COR-L47 (cell line): ENCODE measurements at regions not wholly inside any gene's neighbourhood (a gene's known extent, or its start where the extent isn't known, plus 50 kb on each side); places are given as distances from the start of the nearest gene placed in this dataset.
A peak's percentile ranks its signal among the peaks of the same experiment; 100 is the strongest.

Source experiments
- DNase-seq: peaks from one replicate; lab custom pipeline; 2025; lab: John Stamatoyannopoulos, UW

DNA sequence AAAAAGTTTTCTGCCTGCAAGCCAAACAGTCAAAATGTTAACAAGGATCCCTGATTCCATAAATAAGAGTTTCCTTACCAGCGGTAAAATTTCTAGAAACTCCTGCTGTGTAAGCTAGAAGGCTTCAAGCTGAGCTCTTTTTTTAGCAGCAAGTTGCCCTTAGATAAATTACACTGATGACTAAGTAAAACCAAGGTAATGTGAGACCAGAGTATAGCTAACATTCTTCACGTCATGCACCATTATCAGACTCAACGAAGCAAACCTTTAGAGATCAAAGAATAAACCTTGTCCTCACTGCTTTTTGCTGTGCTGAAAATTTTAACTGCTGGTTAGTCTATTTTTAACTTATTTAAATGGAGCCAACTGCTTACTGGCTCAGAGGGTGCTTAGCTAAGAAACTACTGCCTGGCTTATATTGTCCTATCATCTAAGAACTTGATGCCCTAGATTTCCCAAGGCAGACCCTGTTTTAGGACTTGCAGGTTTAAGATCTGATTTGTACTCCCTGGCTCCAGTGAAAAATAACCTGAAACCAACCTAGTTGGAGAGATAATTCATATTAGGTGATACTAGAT lies 900.7 kb downstream of the JRKL start:
- DNase-seq: peak; percentile 21

DNA sequence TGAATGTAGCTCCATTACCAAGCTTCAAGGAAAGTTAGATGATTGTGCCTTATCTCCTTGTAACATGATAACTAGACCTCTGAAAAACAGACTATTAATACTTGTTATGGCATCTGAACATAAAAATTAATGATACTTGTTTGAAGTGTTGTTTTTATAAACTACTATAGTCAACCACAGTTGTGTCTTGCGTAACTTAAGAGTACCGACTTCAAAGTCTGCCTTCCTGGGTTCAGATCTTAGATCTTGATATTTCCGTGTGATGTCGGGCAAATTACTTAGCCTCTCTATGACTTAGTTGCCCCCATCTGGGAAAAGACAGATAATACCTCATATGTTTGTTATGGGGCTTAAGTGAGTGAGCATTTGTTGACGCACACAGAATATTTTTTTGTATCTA lies 906.5 kb downstream of the JRKL start:
- no peak for DNase-seq

DNA sequence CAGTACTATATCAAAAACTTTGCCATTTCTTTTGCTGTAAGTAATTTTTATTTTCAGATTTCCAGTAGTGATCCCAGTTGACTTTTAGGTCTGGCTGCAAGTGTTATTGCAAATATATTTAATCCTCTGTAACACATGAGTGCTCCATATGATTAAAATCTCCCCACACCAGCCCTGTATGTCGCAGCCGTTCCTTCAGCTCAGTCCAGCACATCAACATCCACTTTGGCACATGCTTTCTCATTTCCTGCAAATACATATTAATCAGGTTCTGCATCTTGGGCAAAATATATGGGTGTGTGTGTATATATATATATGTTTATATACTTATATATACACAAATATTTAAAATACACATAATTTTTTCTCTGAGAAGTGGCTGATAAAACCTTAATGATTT lies 919.5 kb downstream of the JRKL start:
- no peak for DNase-seq

DNA sequence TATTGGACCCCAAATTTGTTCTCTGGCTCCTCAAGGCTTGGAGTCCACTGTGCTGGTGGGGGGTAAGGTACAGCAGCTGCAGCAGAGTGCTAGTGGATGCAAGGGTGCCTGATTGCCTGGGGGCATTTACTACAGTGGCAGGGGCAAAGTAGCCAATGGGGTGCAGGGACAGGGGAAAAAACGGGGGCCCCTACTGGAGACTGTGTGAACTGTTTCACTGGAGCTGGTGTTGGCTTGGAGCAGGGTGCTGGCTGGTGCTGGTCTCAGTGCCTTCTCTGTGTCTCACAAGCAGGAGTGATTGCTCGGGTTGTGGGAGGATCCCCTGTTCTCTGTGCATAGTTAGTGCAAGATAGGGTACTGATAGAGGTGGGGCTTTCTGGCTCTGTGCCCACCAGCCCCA lies 935.9 kb downstream of the JRKL start:
- no peak for DNase-seq

DNA sequence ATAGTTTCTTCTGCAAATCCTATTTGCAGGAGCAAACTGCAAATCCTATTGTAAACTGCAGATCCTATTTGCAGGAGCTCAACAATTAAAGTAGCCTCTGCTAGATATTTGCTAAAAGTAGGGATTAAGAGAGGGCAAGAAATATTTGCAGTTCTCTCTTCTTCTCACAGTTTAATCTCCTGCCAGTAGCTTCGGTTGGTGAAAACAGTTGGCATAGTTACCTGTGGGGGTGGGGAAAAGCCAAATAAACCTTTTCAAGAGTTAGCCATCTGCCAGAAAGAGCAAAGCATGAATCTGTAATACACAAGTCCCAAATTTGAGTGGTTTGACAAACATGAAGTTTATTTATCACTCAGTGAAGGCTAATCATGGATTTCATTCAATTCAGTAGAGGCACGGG lies 942.5 kb downstream of the JRKL start:
- DNase-seq: no peak

DNA sequence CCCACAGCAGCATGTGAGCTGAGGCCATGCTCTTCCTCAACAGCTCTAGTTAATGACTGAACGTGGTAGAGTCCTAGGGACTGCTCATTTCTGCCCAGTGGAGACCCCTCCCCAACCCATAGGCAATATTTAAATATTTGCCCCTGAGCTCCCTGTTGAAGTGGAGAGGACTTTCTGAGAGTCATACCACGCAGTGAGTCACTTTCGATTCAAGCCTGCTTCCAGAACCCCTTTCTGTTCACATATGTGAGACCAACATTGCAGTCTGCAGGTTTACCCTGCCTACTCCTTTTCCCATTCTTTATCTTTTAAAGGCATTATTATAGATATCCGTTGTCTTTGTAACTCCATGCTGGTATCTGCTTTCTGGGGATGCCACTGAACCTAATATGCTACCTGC lies 946.3 kb downstream of the JRKL start:
- no peak for DNase-seq

DNA sequence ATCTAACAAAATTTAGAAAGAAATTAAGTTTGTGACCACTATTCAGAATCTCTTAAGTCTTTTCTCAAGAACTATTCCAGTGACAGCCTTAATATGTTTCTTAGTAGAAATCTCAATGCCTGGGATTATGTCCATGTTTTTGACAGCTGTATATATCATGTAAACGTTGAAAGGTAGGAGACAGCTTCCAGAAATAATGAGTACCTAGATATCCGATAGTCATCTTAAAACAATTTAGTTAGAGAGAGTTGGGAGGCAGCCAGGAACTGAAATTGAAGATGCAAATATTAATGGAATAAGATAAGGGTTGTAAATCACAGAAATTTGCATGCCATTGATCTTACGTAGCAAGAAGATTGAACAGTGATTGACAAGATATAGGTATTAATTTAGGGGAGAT lies 955.2 kb downstream of the JRKL start:
- no peak for DNase-seq

DNA sequence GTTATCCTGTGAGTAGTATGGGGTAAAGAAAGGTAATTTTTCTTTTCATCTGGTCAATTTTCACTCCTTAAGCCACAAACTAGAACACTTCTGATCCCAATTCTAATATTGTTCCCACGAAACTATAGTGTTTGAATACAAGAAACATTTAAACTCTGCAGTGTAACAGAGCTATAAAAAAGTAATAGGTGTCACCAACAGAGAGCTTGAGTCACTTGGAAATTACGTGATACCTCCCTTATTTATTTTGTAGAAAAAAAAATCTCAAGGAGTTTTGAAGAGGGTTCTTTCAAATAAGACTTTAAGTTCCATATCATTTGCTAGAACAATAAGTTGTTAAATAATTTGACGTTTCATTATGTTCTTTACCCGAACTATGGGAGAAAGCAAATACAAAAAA lies 959.4 kb downstream of the JRKL start:
- DNase-seq: no peak

DNA sequence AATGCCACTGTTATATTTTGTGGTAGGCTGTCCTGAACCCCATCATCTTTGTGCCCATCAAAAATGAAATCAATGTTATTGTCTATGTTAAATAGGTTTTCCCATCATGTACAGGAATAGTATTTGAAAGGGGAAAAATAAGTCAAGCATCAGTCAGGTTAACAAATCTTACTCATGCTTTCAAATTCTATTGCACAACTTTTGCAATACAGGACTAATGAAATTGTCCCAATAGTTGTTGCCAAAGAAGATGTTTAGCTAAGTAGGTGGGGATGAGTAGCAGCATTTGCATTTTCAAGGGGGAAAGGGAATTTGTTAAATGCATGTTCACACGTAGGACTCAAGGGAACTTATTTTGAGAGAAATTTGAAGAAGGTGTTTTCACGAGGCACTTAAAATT lies 962.1 kb downstream of the JRKL start:
- DNase-seq: no peak

DNA sequence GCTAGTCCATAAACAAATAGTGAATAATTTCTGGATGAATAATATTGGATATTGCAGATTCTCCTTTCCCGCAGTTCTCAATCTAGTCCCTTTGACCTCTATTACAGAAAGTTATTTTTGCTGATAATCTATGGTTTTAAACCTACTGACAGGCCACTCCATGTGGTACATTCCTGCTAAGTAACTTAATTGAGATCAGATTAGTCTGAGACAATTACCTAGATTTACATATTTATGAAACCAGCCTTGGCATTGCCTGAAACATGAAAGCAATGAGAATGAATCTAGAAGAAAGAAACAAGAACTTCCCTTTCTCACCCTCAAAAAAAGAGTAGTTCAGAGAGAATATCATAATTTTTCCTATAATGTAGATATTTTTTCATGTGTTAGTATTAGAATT lies 964.2 kb downstream of the JRKL start:
- DNase-seq: no peak

DNA sequence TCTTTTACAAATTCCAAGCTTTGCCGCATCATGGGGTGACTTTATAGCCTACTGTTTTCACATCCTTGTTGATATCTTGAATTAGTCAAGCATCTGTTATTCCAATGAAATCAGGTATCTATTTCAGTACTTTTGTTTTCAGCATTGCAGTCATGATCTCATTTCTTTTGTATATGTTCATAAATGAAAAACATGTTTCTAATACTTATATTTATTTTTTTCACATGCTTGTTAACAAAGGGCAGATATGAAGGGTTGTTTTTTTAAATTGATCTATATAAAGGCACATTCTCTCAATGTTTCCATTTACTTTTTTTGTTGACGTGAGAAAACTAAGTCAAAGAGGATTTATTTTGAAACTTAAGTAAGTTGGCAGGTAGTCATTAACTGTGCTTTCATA lies 964.8 kb downstream of the JRKL start:
- no peak for DNase-seq

DNA sequence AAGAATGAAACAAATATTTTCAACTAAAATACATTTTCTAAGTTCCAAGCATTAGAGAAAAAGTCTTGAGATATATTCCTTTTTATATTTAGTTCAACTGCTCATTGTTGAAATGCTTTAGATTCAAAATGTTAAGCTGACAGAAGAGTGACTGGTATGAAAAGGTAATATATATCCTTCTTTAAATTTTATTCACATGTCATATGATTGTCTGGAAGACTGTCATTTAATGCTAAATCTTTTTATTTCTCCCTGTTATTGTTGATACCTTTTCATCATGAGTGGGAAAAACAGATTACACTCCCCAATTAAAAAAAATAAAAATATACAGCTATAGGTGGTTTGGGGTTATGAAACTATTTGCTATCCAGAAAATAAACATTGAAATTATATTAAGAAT lies 965.4 kb downstream of the JRKL start:
- DNase-seq: no peak

DNA sequence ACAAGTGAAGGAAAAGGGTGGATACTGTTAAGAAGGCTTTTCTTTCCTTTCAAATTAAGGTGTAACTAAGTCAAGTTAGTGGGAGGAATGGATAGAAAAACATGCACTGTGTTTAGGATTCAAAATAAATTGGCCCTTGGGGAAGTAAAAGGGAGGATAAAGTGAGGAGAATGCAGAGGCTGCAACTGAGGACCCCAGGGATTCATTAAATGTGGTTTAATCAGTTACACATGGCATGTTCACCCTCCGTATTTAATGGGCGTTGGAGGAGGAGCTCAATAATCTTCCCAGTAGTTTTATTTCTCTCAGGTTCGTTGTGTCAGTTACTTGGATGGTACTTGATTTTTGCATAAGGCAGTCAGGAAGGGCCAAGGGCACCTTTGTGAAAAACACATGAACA lies 966.3 kb downstream of the JRKL start:
- no peak for DNase-seq

DNA sequence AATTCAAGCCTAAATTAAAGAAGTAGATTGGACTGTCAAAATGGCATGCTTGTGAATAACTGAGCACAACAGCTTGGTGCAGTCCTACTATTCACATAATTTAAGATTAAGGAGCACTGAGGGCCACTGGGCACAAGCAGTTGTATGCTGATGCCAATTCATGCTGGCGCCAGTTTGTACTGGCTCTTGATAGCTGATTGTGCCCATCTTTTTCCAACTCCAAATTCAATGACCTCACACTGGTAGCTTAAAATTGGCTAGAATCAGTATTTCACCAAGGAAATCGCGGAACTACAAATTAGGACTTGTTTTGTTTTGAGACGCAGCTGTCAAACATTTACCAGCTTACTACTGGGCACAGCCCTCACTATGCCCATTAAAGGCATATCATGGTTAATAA lies 969.2 kb downstream of the JRKL start:
- no peak for DNase-seq

DNA sequence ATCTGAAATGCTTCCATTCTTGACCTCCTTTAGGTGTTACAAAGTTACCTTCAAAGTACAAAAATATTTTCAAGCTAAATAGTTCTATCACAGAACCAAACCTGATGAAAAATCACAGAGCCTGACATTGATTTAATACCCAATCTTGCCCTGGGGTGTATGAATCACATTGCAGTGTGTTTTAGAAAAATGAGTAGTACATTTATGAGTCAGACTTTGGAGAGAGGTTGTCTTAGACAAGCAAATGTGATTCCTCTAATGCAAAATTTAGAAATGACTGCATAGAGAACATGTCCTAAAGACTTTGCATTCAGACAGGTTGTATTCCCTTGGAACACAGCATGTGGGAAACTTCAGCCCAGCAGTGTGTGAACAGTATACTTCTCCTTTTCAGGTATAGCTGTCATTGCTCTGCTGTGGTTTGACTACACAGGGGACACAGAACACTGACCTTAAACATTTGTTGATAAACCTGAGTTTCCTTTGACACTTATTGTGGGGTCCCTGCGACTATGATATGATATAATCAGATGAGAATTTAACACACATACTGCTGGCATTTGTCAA lies 972.1 kb downstream of the JRKL start:
- no peak for DNase-seq

DNA sequence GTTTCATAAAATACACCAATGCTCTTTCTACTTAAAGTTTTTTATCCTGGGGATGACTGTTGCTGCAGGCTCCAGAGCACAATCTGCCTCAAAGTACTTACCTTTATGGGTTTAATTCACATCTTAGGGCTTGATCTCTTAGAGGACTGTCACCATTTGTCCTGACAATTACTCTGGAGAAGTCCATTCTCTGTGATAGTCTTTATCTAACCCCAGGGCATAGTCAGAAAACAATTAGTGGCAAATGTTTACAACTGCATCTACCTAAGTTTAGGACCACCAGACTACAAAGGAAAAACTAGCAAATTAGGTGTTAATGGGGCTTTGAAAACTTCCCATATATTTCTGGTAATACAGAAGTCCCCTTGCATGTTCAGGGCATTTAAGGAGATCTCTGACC lies 973.5 kb downstream of the JRKL start:
- no peak for DNase-seq

DNA sequence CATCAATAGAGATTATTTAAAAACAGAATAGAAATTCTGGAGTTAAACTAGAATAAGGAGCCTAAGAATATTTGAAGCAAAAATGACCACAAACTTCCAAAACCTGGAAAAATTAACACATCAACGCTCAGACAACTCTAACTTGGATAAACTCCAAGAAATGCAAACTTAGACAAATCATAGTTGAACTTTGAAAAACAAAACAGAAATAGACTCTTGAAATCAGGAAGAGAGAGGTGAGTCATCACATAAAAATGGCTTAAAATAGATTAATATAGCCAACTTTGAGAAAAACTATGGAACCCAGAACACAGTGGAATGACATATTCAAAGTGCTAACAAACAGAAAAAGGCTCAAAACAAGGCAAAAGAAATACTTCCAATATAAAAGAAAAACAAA lies 974.2 kb downstream of the JRKL start:
- DNase-seq: no peak

DNA sequence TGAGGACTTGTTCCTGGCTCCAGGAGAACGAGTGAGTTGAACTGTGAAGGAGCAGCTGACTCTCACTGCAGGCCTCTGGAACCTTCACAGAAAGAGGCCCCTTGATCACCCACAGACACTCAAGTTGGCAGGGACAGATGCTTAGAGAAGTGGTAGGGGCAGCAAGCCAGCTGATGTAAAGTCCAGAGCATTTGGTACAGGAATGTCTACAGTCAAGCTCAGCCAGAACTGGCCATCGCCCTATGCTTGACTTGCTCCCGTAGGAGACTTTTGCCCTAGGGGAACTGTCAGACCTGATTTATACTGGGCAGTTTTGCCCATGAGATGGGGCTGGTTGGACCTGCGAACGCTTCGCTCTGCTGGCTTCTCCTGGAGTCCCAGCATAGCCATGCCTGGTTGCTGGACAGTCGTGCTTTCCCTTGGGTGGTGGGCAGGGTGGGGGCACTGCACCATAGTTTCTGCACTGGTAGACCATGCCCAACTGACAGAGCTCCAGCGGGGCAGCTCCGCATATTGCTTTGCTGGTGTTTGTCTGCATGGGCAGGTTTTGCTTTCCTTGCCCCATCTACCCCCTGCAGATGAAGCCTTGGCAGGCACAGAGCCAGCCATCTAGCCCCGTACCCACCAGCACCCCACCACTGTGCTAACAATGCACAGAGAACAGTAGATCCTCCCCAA lies 977.7 kb downstream of the JRKL start:
- DNase-seq: no peak

DNA sequence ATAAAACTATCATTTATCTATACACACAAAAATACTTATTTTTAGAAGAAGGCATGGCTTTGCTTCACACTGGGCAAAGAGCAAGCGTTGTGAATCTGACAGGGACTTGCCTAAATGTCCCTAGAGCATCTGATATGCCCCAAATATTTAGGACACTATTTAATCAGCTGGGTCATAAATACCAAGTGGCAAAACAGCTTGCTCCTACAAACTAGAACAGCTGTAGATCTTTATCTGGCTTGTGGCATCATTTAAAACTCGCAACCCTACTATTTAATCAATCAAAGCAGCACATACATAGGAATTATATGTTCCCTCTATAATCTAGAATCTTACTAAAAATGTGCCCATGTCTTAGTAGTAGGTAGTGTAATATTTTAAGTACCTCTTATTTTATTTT lies 999.5 kb downstream of the JRKL start:
- DNase-seq: no peak

DNA sequence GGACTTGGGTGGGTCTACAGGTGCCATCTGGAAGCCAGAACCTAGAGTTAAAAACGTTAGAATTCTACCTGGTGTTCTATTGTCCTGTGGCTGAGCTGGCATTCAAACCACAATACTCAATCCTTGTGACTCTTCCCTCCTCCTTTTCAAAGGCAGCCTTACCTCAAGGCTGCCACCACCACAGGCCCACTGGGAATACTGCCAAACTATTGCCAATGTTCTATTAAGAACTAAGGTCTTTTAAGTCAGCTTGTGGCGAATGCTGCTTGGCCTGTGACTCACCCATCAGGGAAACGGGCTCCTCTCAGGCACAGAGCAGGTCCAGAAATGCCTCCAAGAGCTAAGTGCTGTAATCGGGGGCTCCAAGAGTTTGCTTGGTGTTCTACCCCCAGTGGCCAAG lies 1008.4 kb downstream of the JRKL start:
- DNase-seq: no peak

DNA sequence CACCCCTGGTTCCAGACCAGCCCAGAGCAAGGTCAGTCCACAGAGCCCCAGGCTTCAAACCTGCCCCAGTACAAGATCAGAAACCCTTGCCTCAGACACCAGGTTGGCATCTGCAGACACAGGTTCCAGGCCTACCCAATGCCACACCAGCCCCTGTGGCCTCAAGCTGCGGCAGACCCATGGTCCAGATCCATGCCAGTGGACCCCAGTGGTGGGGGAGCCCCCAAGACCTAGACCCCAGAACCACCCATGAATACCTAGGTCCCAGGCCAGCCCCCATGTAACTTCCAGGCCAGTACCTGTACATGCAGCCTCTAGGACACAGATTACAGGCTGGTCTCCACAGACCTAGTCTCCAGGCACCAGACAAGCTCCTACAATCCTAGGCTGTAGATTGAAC lies 1019.3 kb downstream of the JRKL start:
- no peak for DNase-seq

DNA sequence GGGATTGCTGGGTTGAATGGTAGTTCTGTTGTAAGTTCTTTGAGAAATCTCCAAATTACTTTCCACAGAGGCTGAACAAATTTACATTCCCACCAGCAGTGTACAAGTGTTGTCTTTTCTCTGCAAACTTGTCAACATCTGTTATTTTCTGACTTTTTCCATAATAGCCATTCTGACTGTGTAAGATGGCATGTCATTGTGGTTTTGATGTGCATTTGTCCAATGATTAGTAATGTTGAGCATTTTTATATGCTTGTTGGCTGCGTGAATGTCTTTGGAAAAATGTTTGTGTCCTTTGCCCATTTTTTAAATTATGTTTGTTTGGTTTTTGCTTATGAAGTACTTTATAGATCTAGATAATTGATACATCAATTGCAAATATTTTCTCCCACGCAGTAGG lies 1025.0 kb downstream of the JRKL start:
- DNase-seq: no peak

DNA sequence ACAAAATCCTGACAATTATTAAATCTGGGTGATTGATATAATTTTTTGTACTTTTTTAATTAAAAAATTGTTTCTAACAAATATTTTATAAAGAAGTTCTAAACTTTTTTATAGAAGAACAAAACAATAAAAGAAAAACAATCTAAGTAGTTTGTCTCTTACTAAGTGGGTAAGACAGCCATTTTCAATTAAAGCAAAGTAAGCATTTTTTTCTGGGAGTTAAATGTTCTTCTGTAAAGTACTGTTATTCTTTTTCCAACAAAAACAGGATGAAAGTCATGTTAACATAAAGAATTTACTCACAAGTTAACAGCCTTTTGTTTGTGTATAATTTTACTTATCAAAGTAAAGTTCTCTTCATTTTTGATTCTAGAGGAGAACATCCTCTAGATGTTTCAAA lies 1029.9 kb downstream of the JRKL start:
- DNase-seq: no peak

DNA sequence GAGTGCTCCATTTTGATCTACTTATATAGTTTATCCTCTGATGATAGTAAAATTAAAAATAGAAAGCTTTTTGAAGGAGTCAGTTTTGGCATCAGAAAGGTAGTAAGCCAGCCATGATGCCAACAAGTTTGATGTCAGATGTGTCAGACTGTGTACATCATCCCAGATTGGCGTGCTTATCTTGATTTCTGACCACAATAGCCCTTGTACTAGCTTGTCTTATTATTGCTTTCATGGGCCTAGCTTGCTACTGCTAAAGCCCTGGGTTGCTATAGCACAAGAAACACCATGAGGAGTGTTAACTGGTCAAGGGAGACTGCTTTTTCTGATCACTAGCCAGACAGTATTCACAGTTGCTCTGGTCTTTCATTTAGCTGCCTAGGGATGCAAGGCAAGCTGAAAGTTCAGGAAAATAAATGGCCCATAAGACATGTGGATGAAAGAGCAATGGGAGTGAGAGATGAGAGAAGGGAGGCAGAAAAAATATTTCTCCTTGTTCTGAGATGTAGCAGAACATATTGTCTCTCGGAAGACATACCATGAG lies 1038.5 kb downstream of the JRKL start:
- no peak for DNase-seq
